DOHH2 (cell line): ENCODE measurements at regions not wholly inside any gene's neighbourhood (a gene's known extent, or its start where the extent isn't known, plus 50 kb on each side); places are given as distances from the start of the nearest gene placed in this dataset.

Source experiments
- CTCF ChIP-seq: fragments of 200-600 bp; sonication (generic); IDR thresholded peaks from one replicate; pipeline ENCODE4 v1.5.1; 2014; ENCODE audit warnings: antibody characterized with exemption, mild to moderate bottlenecking, low read depth, low read length; ENCODE audit not compliant: poor library complexity, severe bottlenecking
- EZH2phosphoT487 ChIP-seq: fragments of 200-600 bp; sonication (generic); IDR thresholded peaks from 2 replicates; pipeline ENCODE4 v1.6.1; 2017; ENCODE audit warnings: borderline replicate concordance, mild to moderate bottlenecking, antibody characterized with exemption, low read length, moderate library complexity, mixed read lengths

DNA sequence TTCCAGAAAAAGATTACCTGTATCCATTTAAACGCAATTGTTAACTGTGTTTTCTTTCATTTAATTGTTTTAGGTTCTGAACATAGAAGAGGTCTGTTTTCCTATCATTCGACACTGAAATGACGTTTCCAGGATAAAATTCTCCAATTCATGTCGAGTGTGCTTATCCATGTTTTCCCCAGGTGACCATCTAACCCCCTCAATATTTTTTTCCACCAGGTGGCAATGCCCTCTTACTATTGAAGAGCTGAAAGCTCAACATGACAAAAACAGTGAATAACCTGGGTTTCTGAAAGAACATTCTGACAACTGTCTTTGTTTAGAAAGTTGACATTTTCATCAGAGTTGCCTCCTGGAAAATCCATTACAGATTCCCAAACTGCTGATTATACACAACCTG is 948.7 kb downstream of the KCNJ2 start:
- TF ChIP-seq CTCF: peak; percentile 7
- TF ChIP-seq EZH2phosphoT487: no peak
